Fibroblast of lung (primary cell): ENCODE measurements at regions not wholly inside any gene's neighbourhood (a gene's known extent, or its start where the extent isn't known, plus 50 kb on each side); places are given as distances from the start of the nearest gene placed in this dataset.
"Not testable (repeated sequence)": the region's sequence is repeated elsewhere in the genome, so short reads cannot be mapped to it uniquely, and the experiment has no call there.

Experiments used
- DNase-seq, 2 donors: peaks; one replicate each; pipeline versions ENCODE4 v3.0.0 to v3.0.0-alpha.2; 2010; ENCODE audit warnings: low read depth in 2 of 2
- H2AFZ ChIP-seq: 2 replicates; pipeline ENCODE4 v1.5.1; 2012; ENCODE audit warnings: low read length, control low read depth, inconsistent platforms
- H3K27ac ChIP-seq: 2 replicates; pipeline ENCODE4 v1.5.1; 2011; ENCODE audit warnings: low read length, control low read depth; ENCODE audit not compliant: insufficient read depth
- H3K27me3 ChIP-seq: 2 replicates; pipeline ENCODE4 v1.5.1; 2011; ENCODE audit warnings: mild to moderate bottlenecking, low read length; ENCODE audit not compliant: control insufficient read depth, insufficient read depth
- H3K36me3 ChIP-seq: 2 replicates; pipeline ENCODE4 v1.5.1; 2011; ENCODE audit warnings: low read length; ENCODE audit not compliant: control insufficient read depth, insufficient read depth
- H3K4me1 ChIP-seq: 2 replicates; pipeline ENCODE4 v1.5.1; 2011; ENCODE audit warnings: low read length; ENCODE audit not compliant: control insufficient read depth, insufficient read depth; ENCODE audit errors: extremely low read depth
- H3K4me2 ChIP-seq: 2 replicates; pipeline ENCODE4 v1.5.1; 2011; ENCODE audit warnings: low read length, control low read depth; ENCODE audit not compliant: insufficient read depth; ENCODE audit errors: extremely low read depth
- H3K4me3 ChIP-seq, 4 experiments: fragments of 200-600 bp in 1 of 4; sonication (generic) in 1 of 4; replicated peaks in 1 of 4; 2 replicates each; pipeline ENCODE4 v1.5.1; 2011 to 2016; ENCODE audit warnings: low read length in 4 of 4, low read depth in 3 of 4, mild to moderate bottlenecking in 3 of 4, control low read depth in 2 of 4, inconsistent platforms in 1 of 4, mixed read lengths in 1 of 4; ENCODE audit not compliant: insufficient read depth in 1 of 4; ENCODE audit errors: control extremely low read depth in 1 of 4
- H3K79me2 ChIP-seq: 2 replicates; pipeline ENCODE4 v1.5.1; 2012; ENCODE audit warnings: mild to moderate bottlenecking, low read length, inconsistent platforms; ENCODE audit not compliant: control insufficient read depth, insufficient read depth
- H3K9ac ChIP-seq: 2 replicates; pipeline ENCODE4 v1.5.1; 2011; ENCODE audit warnings: mild to moderate bottlenecking, low read length, control low read depth; ENCODE audit not compliant: insufficient read depth
- H3K9me3 ChIP-seq: 2 replicates; pipeline ENCODE4 v1.5.1; 2012; ENCODE audit warnings: low read depth, low read length; ENCODE audit not compliant: control insufficient read depth, insufficient read depth
- H4K20me1 ChIP-seq: 2 replicates; pipeline ENCODE4 v1.5.1; 2011; ENCODE audit warnings: low read length; ENCODE audit not compliant: control insufficient read depth, insufficient read depth; ENCODE audit errors: extremely low read depth
- EZH2 ChIP-seq: IDR thresholded peaks from 2 replicates; pipeline ENCODE4 v1.5.1; 2012; ENCODE audit warnings: low read length, control low read depth, mild to moderate bottlenecking; ENCODE audit errors: missing control alignments
- TF ChIP-seq, protein P1 (sequence below), 2 donors: IDR thresholded peaks in 1 of 2; conservative IDR thresholded peaks in 1 of 2; 1 replicate in 1 of 2; 2 replicates in 1 of 2; pipeline ENCODE4 v1.5.1; 2011 to 2012; ENCODE audit warnings: low read length in 2 of 2, control low read depth in 1 of 2, inconsistent platforms in 1 of 2, low read depth in 1 of 2, mild to moderate bottlenecking in 1 of 2

DNA sequence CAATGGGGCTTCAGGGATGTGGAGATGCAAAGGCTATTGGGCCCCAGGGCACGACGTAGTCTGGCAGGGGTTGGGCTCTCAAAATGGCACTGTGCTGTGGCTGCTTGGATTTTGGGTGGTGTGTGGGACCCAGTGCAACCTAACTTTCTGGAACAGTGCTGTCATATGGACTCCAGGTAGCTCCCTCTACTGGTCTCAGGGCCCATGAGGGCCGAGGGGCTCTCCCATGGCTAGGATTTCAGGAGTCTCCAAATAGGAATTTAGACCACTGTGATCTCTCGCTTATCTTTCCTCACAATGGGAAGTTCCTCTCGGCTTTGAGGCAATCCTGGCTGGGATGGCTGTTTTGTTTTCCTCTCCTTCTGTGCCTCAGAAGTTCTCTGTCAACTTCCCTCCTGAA is 68.2 kb upstream of the MUCL1 start:
- Histone ChIP-seq H3K4me2 (no peak overlapping the region), H3K9me3 (no peaks in the 10 kb centered on the region), H2AFZ (no peak overlapping the region), H3K27me3 (no peaks in the 10 kb centered on the region), H3K4me3 (no peak overlapping the region), H3K79me2 (no peaks in the 10 kb centered on the region), H3K9ac (no peak overlapping the region), H3K36me3 (no peaks in the 10 kb centered on the region), H4K20me1 (no peaks in the 10 kb centered on the region), H3K27ac (no peak overlapping the region), H3K4me1 (no peaks in the 10 kb centered on the region)
- no peak for DNase-seq
- TF ChIP-seq EZH2: no peak
- TF ChIP-seq, protein P1, sequence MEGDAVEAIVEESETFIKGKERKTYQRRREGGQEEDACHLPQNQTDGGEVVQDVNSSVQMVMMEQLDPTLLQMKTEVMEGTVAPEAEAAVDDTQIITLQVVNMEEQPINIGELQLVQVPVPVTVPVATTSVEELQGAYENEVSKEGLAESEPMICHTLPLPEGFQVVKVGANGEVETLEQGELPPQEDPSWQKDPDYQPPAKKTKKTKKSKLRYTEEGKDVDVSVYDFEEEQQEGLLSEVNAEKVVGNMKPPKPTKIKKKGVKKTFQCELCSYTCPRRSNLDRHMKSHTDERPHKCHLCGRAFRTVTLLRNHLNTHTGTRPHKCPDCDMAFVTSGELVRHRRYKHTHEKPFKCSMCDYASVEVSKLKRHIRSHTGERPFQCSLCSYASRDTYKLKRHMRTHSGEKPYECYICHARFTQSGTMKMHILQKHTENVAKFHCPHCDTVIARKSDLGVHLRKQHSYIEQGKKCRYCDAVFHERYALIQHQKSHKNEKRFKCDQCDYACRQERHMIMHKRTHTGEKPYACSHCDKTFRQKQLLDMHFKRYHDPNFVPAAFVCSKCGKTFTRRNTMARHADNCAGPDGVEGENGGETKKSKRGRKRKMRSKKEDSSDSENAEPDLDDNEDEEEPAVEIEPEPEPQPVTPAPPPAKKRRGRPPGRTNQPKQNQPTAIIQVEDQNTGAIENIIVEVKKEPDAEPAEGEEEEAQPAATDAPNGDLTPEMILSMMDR (conservative IDR thresholded peaks at IDR 0.05 in 1 of 2, IDR thresholded peaks at IDR 0.05 in 1 of 2; ENCODE audit: low read depth in 1 of 2, low read length in 2 of 2): no peak

DNA sequence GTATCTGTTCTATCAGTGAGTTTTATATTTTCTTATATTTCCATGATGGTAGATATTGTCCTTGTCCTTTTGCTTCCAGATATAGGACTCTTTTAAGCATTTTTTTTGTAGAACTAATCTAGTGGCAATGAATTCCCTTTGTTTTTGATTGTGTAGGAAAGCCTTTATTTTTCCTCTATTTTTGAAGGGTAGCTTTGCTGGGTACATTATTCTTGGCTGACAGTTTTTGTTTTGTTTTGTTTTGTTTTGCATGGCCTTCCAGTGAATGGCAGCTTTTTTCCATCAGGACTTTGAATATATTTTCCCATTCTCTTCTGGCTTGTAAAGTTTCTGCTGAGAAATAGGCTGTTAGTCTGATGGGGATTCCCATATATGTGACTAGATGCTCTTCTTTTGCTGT is 70.2 kb upstream of the MUCL1 start:
- Histone ChIP-seq H2AFZ (no peak overlapping the region), H3K4me1 (no peaks in the 10 kb centered on the region), H3K4me2 (no peak overlapping the region), H3K4me3 (no peak overlapping the region), H3K27me3 (no peaks in the 10 kb centered on the region), H3K79me2 (no peaks in the 10 kb centered on the region), H3K27ac (no peak overlapping the region), H3K36me3 (no peaks in the 10 kb centered on the region), H4K20me1 (no peaks in the 10 kb centered on the region), H3K9ac (no peak overlapping the region), H3K9me3 (no peaks in the 10 kb centered on the region)
- DNase-seq: no peak
- no peak for TF ChIP-seq EZH2
- TF ChIP-seq, protein P1 (conservative IDR thresholded peaks at IDR 0.05 in 1 of 2, IDR thresholded peaks at IDR 0.05 in 1 of 2; ENCODE audit: low read depth in 1 of 2, low read length in 2 of 2): no peak

DNA sequence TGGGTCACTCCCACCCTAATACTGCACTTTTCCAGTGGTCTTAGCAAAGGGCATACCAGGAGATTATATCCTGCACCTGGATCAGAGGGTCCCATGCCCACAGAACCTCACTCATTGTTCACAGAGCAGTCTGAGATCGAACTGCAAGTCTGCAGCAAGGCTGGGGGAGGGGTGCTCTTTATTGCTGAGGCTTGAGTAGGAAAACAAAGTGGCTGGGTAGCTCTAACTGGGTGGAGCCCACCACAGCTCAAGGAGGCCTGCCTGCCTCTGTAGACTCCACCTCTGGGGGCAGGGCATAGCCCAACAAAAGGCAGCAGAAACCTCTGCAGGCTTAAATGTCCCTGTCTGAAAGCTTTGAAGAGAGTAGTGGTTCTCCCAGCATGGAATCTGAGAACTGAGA is 77.3 kb upstream of the MUCL1 start:
- not testable (repeated sequence) for H3K9me3 ChIP-seq

DNA sequence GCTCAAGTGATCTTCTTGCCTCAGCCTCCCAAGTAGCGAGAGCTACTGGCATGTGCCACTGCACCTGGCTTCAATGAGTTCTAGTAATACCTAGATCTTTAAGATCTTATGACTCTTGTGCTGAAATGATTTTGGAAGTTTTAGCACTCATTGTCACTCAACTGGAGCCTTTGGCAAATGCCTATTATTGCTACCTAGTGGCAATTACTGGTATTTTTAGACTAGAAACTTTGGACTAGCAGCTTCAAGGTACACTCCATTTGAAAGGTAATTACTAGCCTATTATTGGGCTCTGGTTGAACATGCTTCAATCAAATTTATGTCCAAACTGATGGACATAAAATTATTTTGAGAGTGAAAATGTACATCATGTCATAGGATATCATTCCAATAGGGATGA is 80.7 kb upstream of the MUCL1 start:
- Histone ChIP-seq H3K36me3 (no peaks in the 10 kb centered on the region), H3K27me3 (no peaks in the 10 kb centered on the region), H3K4me1 (no peaks in the 10 kb centered on the region), H2AFZ (no peak overlapping the region), H3K4me3 (no peak overlapping the region), H3K79me2 (no peaks in the 10 kb centered on the region), H3K9me3 (no peaks in the 10 kb centered on the region), H4K20me1 (no peaks in the 10 kb centered on the region), H3K9ac (no peak overlapping the region), H3K27ac (no peak overlapping the region), H3K4me2 (no peak overlapping the region)
- DNase-seq: no peak
- no peak for TF ChIP-seq EZH2
- TF ChIP-seq, protein P1 (conservative IDR thresholded peaks at IDR 0.05 in 1 of 2, IDR thresholded peaks at IDR 0.05 in 1 of 2; ENCODE audit: low read depth in 1 of 2, low read length in 2 of 2): no peak

More for the DNA sequence above, 77.3 kb upstream of the MUCL1 start:
- not testable (repeated sequence) for H3K4me2 ChIP-seq, H3K9ac ChIP-seq, H3K27ac ChIP-seq, H3K79me2 ChIP-seq, H3K4me1 ChIP-seq, DNase-seq, H3K27me3 ChIP-seq, H3K36me3 ChIP-seq, H4K20me1 ChIP-seq, H2AFZ ChIP-seq, H3K4me3 ChIP-seq
